Activated CD4-positive, alpha-beta T cell treated with anti-CD3 and anti-CD28 coated beads, Interleukin-2, amount 10 ng/mL, durations not matched to agents 7 days and 5 days (primary cell): ENCODE measurements at regions not wholly inside any gene's neighbourhood (a gene's known extent, or its start where the extent isn't known, plus 50 kb on each side); places are given as distances from the start of the nearest gene placed in this dataset.
"Not testable (repeated sequence)": the region's sequence is repeated elsewhere in the genome, so short reads cannot be mapped to it uniquely, and the experiment has no call there.

ENCODE experiments used
- CTCF ChIA-PET: fragments of 350-600 bp; sonication (Branson Sonifier 250); formaldehyde crosslinking; loops from one replicate; lab custom pipeline; 2021; ENCODE audit warnings: antibody characterized with exemption; lab: Charles Lee
- POLR2A ChIA-PET: fragments of 350-600 bp; sonication (Branson Sonifier 250); formaldehyde crosslinking; loops from one replicate; lab custom pipeline; 2021; ENCODE audit warnings: antibody characterized with exemption; lab: Charles Lee
- DNase-seq: peaks from one replicate; pipeline ENCODE4 v3.0.0-alpha.2; 2020
- H3K27ac Mint-ChIP-seq: one replicate; pipeline ENCODE4 v1.8.0; 2021; ENCODE audit warnings: mild to moderate bottlenecking, moderate library complexity, mixed read lengths
- H3K27me3 Mint-ChIP-seq: one replicate; pipeline ENCODE4 v1.8.0; 2021; ENCODE audit warnings: mixed read lengths
- H3K36me3 Mint-ChIP-seq: one replicate; pipeline ENCODE4 v1.8.0; 2021; ENCODE audit warnings: low read depth, mixed read lengths
- H3K4me1 Mint-ChIP-seq: one replicate; pipeline ENCODE4 v1.8.0; 2021; ENCODE audit warnings: mixed read lengths
- H3K4me3 Mint-ChIP-seq: one replicate; pipeline ENCODE4 v1.8.0; 2021; ENCODE audit warnings: mild to moderate bottlenecking, moderate library complexity, mixed read lengths
- H3K9me3 Mint-ChIP-seq: one replicate; pipeline ENCODE4 v1.8.0; 2021; ENCODE audit warnings: mixed read lengths

DNA sequence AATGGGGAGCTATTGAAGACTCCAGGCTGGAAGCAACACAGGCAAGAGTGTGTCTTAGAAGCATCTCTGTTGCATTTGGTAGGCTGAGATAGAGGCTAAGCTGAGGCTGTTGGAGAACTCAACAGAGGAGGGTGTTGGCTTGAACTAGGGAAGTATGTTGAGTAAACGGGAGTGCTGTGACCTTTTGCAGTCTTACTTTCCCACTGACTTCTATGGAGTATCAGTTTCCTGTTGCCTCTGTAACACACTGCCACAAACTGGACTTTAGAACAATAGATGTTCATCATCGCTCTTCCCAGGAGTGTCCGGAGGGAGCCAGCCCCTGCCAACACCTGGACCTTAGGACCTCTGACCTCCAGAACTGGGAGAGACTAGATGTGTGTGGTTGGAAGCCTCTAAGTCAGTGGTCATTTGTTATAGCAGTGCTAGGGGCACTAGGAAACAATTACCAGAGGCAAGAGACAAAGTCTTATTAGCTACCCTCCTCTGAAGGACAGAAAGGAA lies 192.1 kb upstream of the ZNF469 start:
- H3K27me3 Mint-ChIP-seq, H3K27ac Mint-ChIP-seq, H3K9me3 Mint-ChIP-seq, H3K4me1 Mint-ChIP-seq, POLR2A ChIA-PET, H3K4me3 Mint-ChIP-seq, DNase-seq, CTCF ChIA-PET, H3K36me3 Mint-ChIP-seq: not testable (repeated sequence)

DNA sequence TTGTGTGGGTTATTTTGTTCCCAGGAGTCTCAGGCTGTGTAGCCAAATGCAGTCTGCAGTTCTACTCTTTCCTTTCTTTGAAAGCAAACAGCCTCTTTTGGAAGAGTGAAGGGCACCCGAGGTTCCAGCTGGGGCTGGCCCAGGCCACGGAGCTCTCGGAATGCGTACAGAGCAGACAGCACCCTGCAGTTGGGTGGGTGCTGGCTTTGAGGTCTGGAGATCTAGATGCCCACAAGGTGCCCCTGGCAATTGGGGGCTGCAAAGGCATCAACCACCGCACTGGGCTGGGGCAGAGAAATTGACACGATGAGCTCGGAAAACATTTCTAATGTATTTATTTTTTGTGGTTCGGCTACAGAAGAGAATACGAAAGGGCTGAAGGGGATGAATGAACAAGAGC lies 191.6 kb upstream of the ZNF469 start:
- CTCF ChIA-PET, POLR2A ChIA-PET, H3K4me1 Mint-ChIP-seq, H3K4me3 Mint-ChIP-seq, H3K36me3 Mint-ChIP-seq, H3K27ac Mint-ChIP-seq, H3K27me3 Mint-ChIP-seq, DNase-seq, H3K9me3 Mint-ChIP-seq: not testable (repeated sequence)

DNA sequence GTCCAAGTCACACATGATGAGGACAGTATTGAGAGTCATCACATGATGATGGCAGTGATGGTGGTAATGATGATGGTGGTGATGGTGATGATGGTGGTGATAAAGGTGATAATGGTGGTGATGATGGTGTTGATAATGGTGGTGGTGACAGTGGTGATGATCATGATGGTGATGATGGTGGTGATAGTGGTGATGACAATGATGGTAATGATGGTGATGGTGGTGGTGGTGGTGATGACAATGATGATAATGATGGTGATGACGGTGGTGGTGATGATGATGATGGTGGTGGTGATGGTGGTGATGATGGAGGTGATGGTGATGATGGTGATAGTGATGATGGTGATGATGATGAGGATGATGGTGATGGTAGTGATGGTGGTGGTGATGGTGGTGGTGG lies 190.2 kb upstream of the ZNF469 start:
- Mint-ChIP-seq H3K36me3 (no peaks in the 10 kb centered on the region), H3K27ac (no peak overlapping the region), H3K9me3 (peaks cover 5% of the 10 kb centered on the region), H3K4me3 (no peak overlapping the region), H3K27me3 (no peaks in the 10 kb centered on the region), H3K4me1 (peaks cover 4% of the 10 kb centered on the region)
- no peak for DNase-seq
- CTCF ChIA-PET: no interaction called here
- POLR2A ChIA-PET: no interaction called here

DNA sequence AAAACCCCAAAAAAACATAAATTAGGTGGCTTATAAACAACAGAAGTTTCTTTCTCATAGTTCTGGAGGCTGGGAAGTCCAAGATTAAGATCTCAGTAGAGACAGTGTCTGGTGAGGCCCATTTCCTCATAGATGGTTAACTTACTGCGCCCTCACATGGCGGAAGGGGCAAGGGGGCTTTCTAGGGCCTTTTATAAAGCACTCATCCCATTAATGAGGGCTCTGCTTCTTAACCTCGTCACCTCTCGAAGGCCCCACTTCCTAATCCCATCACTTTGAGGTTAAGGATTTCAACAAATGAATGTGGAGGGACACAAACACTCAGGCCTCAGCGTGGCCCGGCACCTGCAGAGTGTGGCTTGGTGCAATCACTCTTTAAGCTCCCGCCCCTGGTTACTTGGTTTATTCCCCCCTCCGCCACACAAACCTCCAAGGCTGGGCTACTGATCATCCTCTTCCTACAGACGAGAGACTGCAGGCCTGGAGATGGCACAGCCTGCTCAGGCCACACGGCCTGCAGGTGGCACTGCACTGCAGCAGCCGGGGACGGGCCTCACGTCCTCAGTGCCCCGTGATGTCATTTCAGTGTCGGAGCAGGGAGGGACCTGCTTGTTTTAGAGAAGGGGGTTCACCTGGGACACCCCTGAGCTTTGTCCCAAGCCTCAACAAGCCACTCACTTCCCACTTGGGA lies 188.9 kb upstream of the ZNF469 start:
- H3K9me3 Mint-ChIP-seq, H3K4me1 Mint-ChIP-seq, H3K27me3 Mint-ChIP-seq, POLR2A ChIA-PET, H3K4me3 Mint-ChIP-seq, H3K36me3 Mint-ChIP-seq, H3K27ac Mint-ChIP-seq: not testable (repeated sequence)
- CTCF ChIA-PET: interaction anchor here (0.6 to 0.7 kb wide), 3 partner anchors 20 to 376 kb away, joined by 3 read pairs; partner anchors contain the start of gene ZC3H18
- DNase-seq: peak; percentile 15

DNA sequence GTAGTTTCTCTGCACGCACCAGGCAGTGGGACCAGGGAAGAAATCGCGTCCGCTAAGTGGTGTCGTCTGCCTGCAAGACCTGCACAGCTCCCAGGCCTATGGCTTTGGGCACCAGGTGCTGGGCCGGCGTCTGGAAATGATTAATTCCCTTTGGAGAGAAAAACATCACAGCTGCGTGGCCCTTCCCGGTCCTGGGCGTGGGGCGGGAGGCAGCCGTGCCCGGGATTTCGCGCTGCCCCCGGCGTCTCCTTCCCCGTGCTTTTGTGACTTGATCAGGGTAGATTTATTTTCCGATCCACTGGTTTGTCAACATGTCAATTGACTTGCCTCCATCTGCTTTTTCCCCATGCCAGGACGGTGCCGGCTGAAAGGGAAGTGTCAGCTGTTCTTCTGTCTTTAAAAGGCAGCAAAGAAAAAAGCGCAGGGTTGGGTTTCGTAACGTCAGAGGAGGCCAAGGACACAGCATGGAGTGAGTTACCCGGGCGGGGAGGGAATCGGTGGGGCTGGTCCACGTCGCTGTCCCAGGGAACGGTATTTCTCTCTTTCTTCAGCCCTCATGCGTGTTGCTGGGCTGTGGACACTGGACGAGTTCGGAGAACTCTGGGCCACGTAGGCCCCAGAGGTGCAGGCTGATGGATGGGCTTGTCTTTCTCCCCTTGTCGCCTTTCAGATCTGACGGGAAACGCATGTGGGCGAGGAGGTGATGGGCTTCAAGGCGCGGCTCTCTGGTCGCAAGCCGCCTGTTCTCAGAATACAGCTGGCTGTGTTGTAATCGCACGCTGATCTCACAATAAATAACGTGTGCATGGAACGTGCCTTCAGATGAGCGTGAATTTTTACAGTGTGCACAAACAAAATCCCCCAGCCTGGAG lies 188.1 kb upstream of the ZNF469 start:
- ChIA-PET CTCF (interaction anchor here (0.6 kb wide), 1 partner anchor 19 kb away, joined by 3 read pairs; no protein-coding TSS in a partner anchor), POLR2A (no interaction called here)
- Mint-ChIP-seq H3K4me1 (peaks cover 4% of the 10 kb centered on the region), H3K27me3 (no peaks in the 10 kb centered on the region), H3K27ac (no peak overlapping the region), H3K36me3 (no peaks in the 10 kb centered on the region), H3K4me3 (no peak overlapping the region), H3K9me3 (peaks cover 3% of the 10 kb centered on the region)
- no peak for DNase-seq

DNA sequence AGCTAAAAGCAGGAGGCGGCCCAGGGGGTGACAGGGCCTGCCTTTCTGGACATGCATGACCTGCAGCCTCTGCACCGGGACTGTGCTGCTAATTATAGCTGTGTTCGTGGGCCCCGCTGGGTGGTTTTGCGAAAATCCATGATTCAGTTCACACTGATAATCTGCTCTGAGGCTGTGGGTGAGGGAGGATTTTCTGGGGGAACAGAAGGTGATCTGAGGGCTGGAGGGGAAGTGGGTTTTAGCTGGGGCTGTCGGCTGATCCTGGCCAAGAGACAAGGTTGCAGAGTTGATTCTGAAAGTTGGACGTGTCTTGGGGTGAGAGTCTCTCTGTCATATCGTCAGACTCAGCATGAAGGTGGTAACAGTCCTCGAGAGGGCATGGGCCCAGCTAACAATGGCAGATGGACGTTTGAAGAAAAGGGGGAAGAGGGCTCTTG lies 187.5 kb upstream of the ZNF469 start:
- no peak overlapping the region for H3K4me3 Mint-ChIP-seq
- no peaks in the 10 kb centered on the region for H3K27me3 Mint-ChIP-seq
- ChIA-PET POLR2A (no interaction called here), CTCF (no interaction called here)
- peaks cover 2% of the 10 kb centered on the region for H3K4me1 Mint-ChIP-seq
- H3K27ac Mint-ChIP-seq: no peak overlapping the region
- peaks cover 3% of the 10 kb centered on the region for H3K9me3 Mint-ChIP-seq
- DNase-seq: no peak
- H3K36me3 Mint-ChIP-seq: no peaks in the 10 kb centered on the region

DNA sequence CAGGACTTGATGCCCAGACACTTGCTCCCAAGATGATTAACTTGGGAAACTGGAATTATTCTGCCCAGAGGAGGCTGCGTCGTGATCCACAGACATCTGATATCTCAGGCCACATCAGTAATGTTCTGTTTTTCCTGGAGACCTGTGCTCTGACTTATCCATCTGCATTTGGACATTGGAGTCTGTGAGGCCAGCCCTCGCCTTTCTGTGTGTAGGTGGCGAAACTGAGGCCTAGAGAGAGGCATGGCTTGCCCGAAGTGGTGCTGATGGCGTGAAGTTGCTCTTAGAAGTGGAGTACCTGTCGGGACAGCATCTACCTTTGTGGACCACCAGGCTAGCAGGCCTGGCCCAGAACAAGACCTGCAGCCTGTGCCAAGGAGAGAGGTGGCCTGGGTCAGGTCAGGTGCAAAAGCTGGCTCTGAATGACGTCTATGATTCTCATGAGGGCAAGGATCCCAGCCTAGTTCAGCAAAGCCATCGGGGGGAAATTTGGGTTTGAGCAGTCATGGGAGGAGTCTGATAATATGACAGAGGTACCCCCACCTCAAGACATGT lies 186.8 kb upstream of the ZNF469 start:
- CTCF ChIA-PET: no interaction called here
- Mint-ChIP-seq H3K4me1 (peaks cover 2% of the 10 kb centered on the region), H3K4me3 (no peak overlapping the region), H3K27ac (no peak overlapping the region), H3K9me3 (peaks cover 3% of the 10 kb centered on the region), H3K27me3 (no peaks in the 10 kb centered on the region), H3K36me3 (no peaks in the 10 kb centered on the region)
- no peak for DNase-seq
- POLR2A ChIA-PET: no interaction called here

DNA sequence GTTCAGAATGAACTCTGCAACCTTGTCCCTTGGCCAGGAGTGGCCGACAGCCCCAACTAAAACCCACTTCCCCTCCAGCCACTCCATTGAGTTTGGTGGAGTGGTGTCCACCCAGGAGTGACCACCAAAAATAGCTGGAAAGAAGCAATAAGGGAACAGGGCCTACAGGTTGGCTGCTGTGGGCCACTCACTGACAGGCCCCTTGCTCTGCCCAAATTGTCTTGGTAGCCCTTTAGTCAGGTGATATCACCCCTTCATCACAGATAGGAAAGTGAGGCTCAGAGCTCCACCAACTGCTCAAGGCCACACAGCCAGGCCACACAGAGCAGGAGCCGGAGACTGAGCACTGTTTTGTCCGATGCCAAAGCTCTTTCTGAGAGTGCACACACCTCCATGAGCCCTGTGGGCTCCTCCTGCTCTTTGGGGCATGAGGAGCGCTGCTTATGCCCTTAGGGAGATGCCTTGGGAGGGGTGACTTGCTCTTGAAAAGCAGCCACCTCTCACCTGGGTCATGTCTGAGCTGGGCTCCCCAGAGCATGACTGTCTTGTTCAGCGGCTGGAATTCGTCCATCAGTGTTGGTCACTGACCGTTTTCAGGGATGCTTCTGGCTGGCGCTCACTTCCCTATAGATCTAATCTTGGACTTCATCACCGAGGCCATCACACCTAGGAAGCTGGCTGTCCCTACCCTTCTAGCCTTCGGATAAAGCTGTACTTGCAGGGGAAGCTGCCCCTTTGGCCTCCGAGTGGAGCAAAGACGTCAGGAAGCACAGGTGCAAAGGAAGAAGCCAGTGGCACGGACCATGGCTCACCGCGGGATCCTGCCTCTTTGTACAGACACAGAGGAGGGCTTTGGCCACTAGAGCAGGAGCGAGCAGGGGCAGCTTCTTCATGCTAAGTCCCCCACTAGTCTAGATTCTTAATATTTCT lies 186.0 kb upstream of the ZNF469 start:
- no peak overlapping the region for H3K4me3 Mint-ChIP-seq
- peaks cover 2% of the 10 kb centered on the region for H3K4me1 Mint-ChIP-seq
- POLR2A ChIA-PET: no interaction called here
- no peak overlapping the region for H3K27ac Mint-ChIP-seq
- H3K36me3 Mint-ChIP-seq: no peaks in the 10 kb centered on the region
- no peaks in the 10 kb centered on the region for H3K27me3 Mint-ChIP-seq
- CTCF ChIA-PET: no interaction called here
- peaks cover 3% of the 10 kb centered on the region for H3K9me3 Mint-ChIP-seq
- DNase-seq: no peak

DNA sequence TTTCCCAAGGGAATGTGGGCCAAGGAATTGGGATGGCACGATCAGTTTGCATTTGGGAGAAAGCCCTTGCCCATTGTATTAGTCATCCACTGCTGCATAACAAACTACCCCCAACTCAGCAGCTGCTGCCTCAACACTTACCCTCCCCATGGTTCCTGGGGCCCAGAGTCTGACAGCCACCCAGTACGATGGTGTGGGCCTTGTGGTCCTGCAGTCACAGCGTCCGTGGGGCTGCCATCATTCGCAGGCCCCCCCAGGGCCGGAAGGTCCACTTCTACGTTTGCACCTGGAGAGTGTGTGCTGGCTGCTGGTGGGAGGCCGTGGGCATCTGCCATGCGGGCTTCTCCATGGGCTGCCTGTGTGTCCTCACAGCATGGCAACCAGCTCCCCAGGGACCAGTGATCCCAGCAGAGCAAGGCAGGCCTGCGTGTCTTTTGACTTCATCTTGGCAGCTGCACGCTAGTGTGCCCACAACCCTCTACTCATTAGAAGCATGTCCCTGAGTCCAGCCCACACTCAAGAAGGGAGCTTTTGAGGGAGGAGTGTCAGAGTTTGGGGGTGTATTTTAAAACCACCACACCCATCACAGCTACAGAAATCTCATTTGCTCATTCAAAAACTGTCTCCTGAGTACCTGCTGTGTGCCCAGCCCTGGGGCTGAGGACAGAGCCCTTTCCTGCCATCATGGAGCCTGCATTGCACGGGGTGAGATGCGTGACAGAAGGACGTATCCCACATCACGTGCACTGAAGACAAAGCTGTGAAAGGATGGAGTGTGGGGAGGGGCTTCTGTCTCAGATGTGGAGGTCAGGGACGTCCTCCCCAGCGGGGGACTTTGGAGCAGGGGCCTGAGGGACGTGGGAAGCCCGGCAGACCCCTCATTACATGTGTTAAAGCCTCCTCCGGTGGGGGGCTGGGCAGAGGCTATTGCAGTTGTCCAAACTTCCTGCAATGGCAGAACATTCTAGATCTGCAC lies 185.0 kb upstream of the ZNF469 start:
- H3K4me3 Mint-ChIP-seq: no peak overlapping the region
- DNase-seq: no peak
- ChIA-PET CTCF (no interaction called here), POLR2A (no interaction called here)
- no peak overlapping the region for H3K27ac Mint-ChIP-seq
- no peaks in the 10 kb centered on the region for H3K9me3 Mint-ChIP-seq
- H3K27me3 Mint-ChIP-seq: no peaks in the 10 kb centered on the region
- H3K36me3 Mint-ChIP-seq: no peaks in the 10 kb centered on the region
- H3K4me1 Mint-ChIP-seq: no peaks in the 10 kb centered on the region

DNA sequence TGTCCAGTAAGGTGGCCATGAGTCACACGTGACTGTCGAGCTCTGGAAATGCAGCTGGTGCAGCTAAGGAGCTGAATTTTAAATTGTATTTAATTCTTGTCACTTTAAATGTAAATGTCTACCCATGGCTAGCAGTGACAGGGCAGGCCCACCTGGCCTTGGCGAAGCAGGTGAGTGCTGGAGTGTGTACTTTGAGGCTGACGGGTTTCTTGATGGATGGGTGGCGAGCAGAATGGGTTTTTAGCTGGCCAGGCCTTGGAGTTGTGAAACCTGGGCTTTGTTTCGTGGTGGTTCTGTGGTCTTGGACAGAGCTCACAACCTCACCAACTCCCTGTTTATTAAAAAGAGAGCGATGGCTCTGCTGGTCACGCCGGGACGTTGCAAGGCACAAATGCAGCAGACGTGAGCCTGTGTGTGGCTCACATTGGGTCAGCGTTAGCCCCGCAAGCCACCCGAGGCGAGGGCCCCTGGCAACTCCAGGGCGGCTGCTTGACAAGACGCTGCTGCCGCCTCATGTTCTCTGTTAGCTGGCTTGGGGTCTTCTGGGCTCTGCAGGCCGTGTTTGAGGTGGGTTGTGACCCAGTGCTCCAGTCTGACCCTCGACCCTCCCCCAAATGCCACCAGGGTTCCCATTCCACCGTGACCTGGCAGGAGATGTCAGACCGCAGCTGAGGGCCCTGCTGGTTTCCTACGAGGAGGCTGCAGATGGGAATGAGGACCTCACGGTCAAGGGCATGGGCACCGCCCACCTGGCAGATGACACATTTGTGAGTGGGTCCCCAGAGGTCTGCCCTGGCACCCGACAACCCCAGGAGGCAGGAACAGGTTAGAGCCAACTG lies 184.1 kb upstream of the ZNF469 start:
- H3K36me3 Mint-ChIP-seq, H3K27me3 Mint-ChIP-seq, H3K4me1 Mint-ChIP-seq, CTCF ChIA-PET, H3K27ac Mint-ChIP-seq, POLR2A ChIA-PET, DNase-seq, H3K9me3 Mint-ChIP-seq, H3K4me3 Mint-ChIP-seq: not testable (repeated sequence)
